ENCODE measurements at regions not wholly inside any gene's neighbourhood (a gene's known extent, or its start where the extent isn't known, plus 50 kb on each side); places are given as distances from the start of the nearest gene placed in this dataset.

GRCh38 chr5:35371951-35372426 is 141.7 kb upstream of the PRLR start:
- DNase-seq (ENCODE audit: low read depth) = no peak
- no peak overlapping the region for H3K4me3 ChIP-seq (ENCODE audit: low read length)
- TF ChIP-seq CTCF (conservative IDR thresholded peaks at IDR 0.05; ENCODE audit: low read length) = no peak

GRCh38 chr5:35370871-35371270 is 140.6 kb upstream of the PRLR start:
- DNase-seq (ENCODE audit: low read depth) = no peak
- no peak for TF ChIP-seq CTCF (conservative IDR thresholded peaks at IDR 0.05; ENCODE audit: low read length)
- no peak overlapping the region for H3K4me3 ChIP-seq (ENCODE audit: low read length)

- no peak for DNase-seq (ENCODE audit: low read depth)
- TF ChIP-seq CTCF (conservative IDR thresholded peaks at IDR 0.05; ENCODE audit: low read length) = no peak
- H3K4me3 ChIP-seq (ENCODE audit: low read length) = no peak overlapping the region
Measured at GRCh38 chr5:35369965-35370790, 139.9 kb upstream of the PRLR start.

DNA sequence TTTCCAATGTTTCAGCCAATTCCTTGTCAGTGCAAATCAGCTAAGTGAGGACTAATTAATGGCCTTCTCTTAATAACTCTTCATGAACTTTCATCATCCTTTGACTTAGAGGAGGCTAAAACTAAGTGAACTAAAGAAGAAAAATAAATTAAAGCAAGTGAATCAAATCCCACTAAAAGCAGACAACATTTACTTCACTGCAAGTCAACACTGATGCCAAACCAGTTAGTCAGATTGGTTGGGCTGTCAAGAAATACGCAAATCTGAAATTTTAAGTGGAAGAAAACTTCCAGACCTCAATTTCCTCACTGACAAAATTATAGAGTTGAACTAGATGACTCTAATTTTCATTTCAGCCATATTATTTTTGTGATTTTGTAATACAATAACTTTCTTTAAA is 137.2 kb upstream of the PRLR start:
- H3K4me3 ChIP-seq (ENCODE audit: low read length) = no peak overlapping the region
- no peak for TF ChIP-seq CTCF (conservative IDR thresholded peaks at IDR 0.05; ENCODE audit: low read length)
- no peak for DNase-seq (ENCODE audit: low read depth)

DNA sequence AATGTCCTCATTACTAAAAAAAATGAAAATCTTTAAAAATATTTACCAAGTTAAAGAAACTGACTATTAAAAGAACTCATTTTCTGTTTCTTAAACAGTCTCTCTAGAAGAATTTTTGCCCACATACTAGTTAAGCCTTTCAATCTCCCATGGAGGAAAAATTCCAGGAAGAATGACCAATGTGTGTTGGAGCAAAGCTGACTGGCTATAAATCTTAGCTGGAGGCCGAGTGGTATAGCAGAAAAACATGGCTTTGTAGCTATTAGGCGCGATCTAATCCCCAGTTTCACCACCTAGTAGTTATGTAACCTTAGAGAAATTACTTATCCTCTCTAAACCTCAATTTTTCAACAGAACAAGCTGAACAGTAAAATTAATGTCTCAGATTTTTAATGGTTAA is 135.5 kb upstream of the PRLR start:
- TF ChIP-seq CTCF (conservative IDR thresholded peaks at IDR 0.05; ENCODE audit: low read length) = no peak
- H3K4me3 ChIP-seq (ENCODE audit: low read length) = no peak overlapping the region
- DNase-seq (ENCODE audit: low read depth) = no peak

- no peak for TF ChIP-seq CTCF (conservative IDR thresholded peaks at IDR 0.05; ENCODE audit: low read length)
- H3K4me3 ChIP-seq (ENCODE audit: low read length) = no peak overlapping the region
- no peak for DNase-seq (ENCODE audit: low read depth)
Measured at GRCh38 chr5:35364350-35364749, 134.1 kb upstream of the PRLR start.

DNA sequence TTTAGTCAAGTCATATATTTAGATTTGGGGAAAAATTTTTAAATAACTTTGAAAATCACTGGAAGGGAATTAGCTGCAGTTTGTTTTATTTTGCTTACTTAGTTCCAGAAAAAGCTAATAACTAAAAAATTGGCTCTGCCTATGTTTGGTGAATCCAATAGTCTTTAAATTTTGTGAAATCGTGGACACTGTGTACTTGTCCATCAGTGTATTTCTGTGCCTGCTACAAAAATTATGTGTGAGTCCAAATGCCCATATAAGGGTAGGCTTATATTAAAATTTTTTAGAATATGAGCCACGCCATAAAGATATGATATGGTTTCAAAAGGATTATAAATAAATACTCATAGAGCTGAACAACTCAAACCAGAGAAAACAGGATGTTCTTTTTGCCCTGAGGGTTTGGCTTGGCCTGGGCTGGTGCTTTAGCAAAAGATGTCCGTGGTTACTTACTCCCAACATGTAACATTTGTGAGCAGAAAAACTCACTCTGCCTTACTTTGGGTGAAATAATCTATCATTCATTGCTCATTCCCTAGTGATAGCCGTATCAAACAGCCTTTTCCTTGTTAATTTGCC is 133.2 kb upstream of the PRLR start:
- no peak for TF ChIP-seq CTCF (conservative IDR thresholded peaks at IDR 0.05; ENCODE audit: low read length)
- H3K4me3 ChIP-seq (ENCODE audit: low read length) = no peak overlapping the region
- DNase-seq (ENCODE audit: low read depth) = no peak
